ENCODE measurements at regions not wholly inside any gene's neighbourhood (a gene's known extent, or its start where the extent isn't known, plus 50 kb on each side); places are given as distances from the start of the nearest gene placed in this dataset.

DNA sequence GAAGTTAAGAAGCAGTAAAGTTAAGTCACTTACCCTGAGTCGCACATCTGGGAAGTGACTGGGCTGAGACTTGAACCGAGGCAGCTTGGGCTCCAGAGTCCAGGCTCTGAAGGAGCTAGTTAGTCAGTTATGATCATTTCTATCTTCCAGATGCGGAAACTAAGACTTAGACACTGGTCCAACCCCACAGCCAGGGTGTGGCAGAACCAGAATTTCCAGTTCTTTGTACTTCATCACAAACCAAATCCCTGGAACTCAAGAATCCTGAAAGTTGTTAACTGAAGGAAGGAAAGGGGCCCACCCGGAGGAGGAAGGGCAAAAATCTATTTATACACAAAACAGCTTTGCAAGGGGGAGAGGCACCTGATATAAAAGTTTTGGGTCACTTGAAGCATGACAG is 389.9 kb downstream of the SHQ1 start:
- TF ChIP-seq EP300 (IDR thresholded peaks at IDR 0.05) (no peak), POLR2AphosphoS5 (IDR thresholded peaks at IDR 0.05) (no peak), POLR2A (IDR thresholded peaks at IDR 0.05) (no peak)
- TF ChIP-seq, protein P1, sequence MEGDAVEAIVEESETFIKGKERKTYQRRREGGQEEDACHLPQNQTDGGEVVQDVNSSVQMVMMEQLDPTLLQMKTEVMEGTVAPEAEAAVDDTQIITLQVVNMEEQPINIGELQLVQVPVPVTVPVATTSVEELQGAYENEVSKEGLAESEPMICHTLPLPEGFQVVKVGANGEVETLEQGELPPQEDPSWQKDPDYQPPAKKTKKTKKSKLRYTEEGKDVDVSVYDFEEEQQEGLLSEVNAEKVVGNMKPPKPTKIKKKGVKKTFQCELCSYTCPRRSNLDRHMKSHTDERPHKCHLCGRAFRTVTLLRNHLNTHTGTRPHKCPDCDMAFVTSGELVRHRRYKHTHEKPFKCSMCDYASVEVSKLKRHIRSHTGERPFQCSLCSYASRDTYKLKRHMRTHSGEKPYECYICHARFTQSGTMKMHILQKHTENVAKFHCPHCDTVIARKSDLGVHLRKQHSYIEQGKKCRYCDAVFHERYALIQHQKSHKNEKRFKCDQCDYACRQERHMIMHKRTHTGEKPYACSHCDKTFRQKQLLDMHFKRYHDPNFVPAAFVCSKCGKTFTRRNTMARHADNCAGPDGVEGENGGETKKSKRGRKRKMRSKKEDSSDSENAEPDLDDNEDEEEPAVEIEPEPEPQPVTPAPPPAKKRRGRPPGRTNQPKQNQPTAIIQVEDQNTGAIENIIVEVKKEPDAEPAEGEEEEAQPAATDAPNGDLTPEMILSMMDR (IDR thresholded peaks at IDR 0.05) = no peak
- ATAC-seq = no peak

DNA sequence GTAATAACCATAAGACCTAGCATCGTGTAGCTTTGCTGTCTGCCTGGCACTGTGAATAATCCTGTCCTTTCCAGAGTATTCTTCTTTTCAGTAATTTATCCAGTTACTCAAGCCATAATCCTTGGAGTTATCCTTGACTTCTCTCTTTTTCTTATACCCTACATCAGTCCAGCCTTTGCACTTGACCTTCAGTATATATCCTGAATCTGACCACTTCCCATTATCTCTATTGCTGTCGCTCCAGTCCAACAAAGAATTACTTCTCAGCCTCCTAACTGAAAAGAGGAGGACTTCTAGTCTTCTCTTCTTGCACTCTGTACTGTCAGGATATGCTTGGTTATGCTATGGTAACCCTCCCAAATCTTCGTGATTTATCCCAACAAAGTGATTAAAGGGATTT is 393.8 kb downstream of the SHQ1 start:
- ATAC-seq = no peak
- WGBS, 2 donors (ENCODE audit: low coverage in 1 of 2) = 88 to 92% methylated on average over 2 to 3 of the region's 3 CpGs
- Histone ChIP-seq H3K9me3 (no peaks in the 10 kb centered on the region), H3K4me3 (no peak overlapping the region), H3K27ac (no peak overlapping the region), H3K36me3 (no peaks in the 10 kb centered on the region), H3K27me3 (no peaks in the 10 kb centered on the region), H3K4me1 (no peaks in the 10 kb centered on the region)
- TF ChIP-seq EP300 (IDR thresholded peaks at IDR 0.05) = no peak
- TF ChIP-seq POLR2A (IDR thresholded peaks at IDR 0.05) = no peak
- TF ChIP-seq POLR2AphosphoS5 (IDR thresholded peaks at IDR 0.05) = no peak
- TF ChIP-seq, protein P1 (IDR thresholded peaks at IDR 0.05) = no peak

More for the DNA sequence above, 389.9 kb downstream of the SHQ1 start:
- Histone ChIP-seq H3K4me1 (peaks cover 0 to 10% (median 0%) of the 10 kb centered on the region in 3 donors), H3K27ac (no peak overlapping the region), H3K36me3 (no peaks in the 10 kb centered on the region), H3K27me3 (no peaks in the 10 kb centered on the region), H3K9me3 (no peaks in the 10 kb centered on the region), H3K4me3 (no peak overlapping the region)
- 90 to 95% methylated on average over 4 of the region's 4 CpGs for WGBS, 2 donors (ENCODE audit: low coverage in 1 of 2)

DNA sequence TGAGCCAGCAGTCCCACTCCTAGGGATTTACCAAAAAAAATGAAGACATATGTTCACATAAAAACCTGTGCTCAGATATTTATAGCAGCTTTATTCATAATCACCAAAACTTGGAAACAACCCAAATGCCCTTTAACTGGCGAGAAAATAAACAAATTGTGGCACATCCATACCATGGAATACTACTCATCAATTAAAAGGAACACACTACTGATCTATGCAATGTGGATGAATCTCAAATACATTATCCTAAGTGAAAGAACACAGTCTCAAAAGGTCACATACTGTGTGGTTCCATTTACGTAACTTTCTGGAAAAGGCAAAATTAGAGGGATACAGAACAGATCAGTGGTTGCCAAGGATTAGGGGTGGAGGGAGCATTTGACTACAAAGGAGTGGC is 394.5 kb downstream of the SHQ1 start:
- no peak overlapping the region for H3K4me3 ChIP-seq
- no peaks in the 10 kb centered on the region for H3K9me3 ChIP-seq
- no peak overlapping the region for H3K27ac ChIP-seq
- WGBS, 2 donors (ENCODE audit: low coverage in 1 of 2) = 56 to 69% methylated on average over 2 of the region's 2 CpGs
- no peaks in the 10 kb centered on the region for H3K36me3 ChIP-seq
- no peak for TF ChIP-seq POLR2A (IDR thresholded peaks at IDR 0.05)
- no peak for TF ChIP-seq POLR2AphosphoS5 (IDR thresholded peaks at IDR 0.05)
- no peak for TF ChIP-seq EP300 (IDR thresholded peaks at IDR 0.05)
- TF ChIP-seq, protein P1 (IDR thresholded peaks at IDR 0.05) = no peak
- no peaks in the 10 kb centered on the region for H3K27me3 ChIP-seq
- ATAC-seq = no peak
- no peaks in the 10 kb centered on the region for H3K4me1 ChIP-seq

DNA sequence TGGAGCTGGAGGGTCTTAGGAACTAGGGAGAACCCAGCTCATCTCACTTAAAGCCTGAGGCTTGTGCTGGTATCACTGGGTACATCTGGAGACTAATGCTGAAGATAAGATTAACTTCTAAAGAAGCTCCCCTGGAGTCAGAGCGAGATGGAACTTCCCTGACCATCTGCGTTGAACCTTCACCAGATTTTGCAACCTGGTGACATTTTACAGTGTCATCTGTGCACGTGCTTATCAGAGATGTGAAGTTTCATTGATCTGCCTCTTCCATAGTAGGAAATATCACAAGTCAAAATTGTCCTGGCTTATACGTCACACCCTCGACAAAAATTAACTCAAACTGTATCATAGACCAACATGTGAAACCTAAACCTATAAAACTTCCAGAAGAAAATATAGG is 395.5 kb downstream of the SHQ1 start:
- Histone ChIP-seq H3K27me3 (no peaks in the 10 kb centered on the region), H3K4me3 (no peak overlapping the region), H3K36me3 (no peaks in the 10 kb centered on the region), H3K27ac (no peak overlapping the region), H3K4me1 (peaks cover 0 to under 1% (median 0%) of the 10 kb centered on the region in 3 donors), H3K9me3 (no peaks in the 10 kb centered on the region)
- whole genome bisulfite sequencing, 2 donors (ENCODE audit: low coverage in 1 of 2) = 80 to 89% methylated on average over 5 of the region's 5 CpGs
- ATAC-seq = no peak
- TF ChIP-seq POLR2AphosphoS5 (IDR thresholded peaks at IDR 0.05) = no peak
- no peak for TF ChIP-seq POLR2A (IDR thresholded peaks at IDR 0.05)
- no peak for TF ChIP-seq EP300 (IDR thresholded peaks at IDR 0.05)
- TF ChIP-seq, protein P1 (IDR thresholded peaks at IDR 0.05) = no peak

DNA sequence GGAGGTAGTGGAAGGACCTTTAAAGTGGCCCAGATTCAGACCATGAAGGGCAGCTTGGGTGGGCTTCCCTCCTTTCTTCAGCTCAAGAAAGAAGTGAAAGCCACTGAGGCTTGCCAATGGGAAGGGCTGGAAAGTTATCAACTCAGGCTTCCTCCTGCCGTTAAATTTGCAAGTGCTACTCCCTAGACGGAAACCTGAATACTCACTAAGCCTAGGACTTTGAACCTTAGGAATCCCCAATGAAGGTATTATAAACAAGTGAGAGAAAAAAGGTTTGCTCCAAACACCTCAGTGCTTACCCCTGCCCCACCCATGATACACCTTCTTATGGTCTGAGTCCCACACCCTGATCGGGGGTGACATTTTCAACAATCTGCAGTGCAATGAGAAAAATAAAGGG is 396.4 kb downstream of the SHQ1 start:
- ATAC-seq = no peak
- 76 to 79% methylated on average over 3 of the region's 3 CpGs for WGBS, 2 donors (ENCODE audit: low coverage in 1 of 2)

More for the DNA sequence above, 396.4 kb downstream of the SHQ1 start:
- Histone ChIP-seq H3K4me3 (no peak overlapping the region), H3K27ac (no peak overlapping the region), H3K9me3 (no peaks in the 10 kb centered on the region), H3K27me3 (no peaks in the 10 kb centered on the region), H3K36me3 (no peaks in the 10 kb centered on the region), H3K4me1 (peaks cover 0 to 6% (median 4%) of the 10 kb centered on the region in 3 donors)
- TF ChIP-seq POLR2A (IDR thresholded peaks at IDR 0.05) (no peak), EP300 (IDR thresholded peaks at IDR 0.05) (no peak), POLR2AphosphoS5 (IDR thresholded peaks at IDR 0.05) (no peak)
- TF ChIP-seq, protein P1 (IDR thresholded peaks at IDR 0.05) = no peak

Measured in gastroesophageal sphincter (tissue), 4 donors.